HG03139 (cell line): ENCODE measurements at regions not wholly inside any gene's neighbourhood (a gene's known extent, or its start where the extent isn't known, plus 50 kb on each side); places are given as distances from the start of the nearest gene placed in this dataset.

Experiments
- ATAC-seq: cut with Tn5 transposase; IDR thresholded peaks from one replicate; pipeline ENCODE4 v1.9.1; 2021; ENCODE audit not compliant: unreplicated experiment

- ATAC-seq = no peak
Measured at GRCh38 chr3:135310317-135310716, 515.3 kb downstream of the EPHB1 start.

- no peak for ATAC-seq
Measured at GRCh38 chr3:135311699-135312098, 516.6 kb downstream of the EPHB1 start.

DNA sequence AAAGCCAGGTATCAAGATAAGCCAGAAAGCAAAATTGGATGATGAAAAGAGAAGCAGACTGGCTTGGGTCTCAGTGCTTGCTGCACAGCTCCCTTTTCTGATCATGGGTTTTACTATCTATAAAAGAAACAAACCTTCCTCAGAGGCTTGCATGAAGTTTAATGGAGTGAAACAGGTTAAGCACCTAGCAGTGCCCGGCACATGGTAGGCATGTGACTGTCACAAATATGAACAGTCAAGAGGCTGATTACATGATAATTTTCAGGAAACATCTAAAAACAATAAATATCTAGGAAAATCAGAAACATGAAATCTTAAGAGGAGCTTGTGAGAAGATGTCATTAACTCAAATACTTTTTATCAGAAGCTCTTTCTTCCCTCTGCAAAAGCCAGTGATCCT, 519.2 kb downstream of the EPHB1 start:
- ATAC-seq = no peak

DNA sequence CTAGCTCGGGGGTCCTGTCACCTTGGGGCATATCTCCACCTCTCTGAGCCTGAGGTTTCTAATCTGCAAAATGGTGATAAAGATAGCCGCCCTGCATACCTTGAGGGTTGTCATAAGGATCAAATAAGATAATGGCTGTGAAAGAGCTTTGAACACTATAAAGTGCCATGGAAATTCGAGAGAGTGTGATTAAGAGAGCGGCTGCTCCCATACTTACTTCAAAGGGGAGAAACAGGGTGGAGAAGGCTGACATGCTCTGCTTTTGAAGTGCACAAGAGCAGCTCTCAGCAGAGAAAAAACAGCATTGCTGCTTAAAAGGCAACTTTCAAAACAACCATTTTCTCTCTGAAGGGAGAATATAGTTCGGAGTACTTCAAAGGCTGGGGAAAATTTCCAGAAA, 529.2 kb downstream of the EPHB1 start:
- no peak for ATAC-seq

- no peak for ATAC-seq
Measured at GRCh38 chr3:135325096-135325495, 530.0 kb downstream of the EPHB1 start.

- ATAC-seq = no peak
Measured at GRCh38 chr3:135325726-135326235, 530.7 kb downstream of the EPHB1 start.

GRCh38 chr3:135326851-135327250, 531.8 kb downstream of the EPHB1 start:
- no peak for ATAC-seq

GRCh38 chr3:135328036-135328435, 533.0 kb downstream of the EPHB1 start:
- no peak for ATAC-seq

DNA sequence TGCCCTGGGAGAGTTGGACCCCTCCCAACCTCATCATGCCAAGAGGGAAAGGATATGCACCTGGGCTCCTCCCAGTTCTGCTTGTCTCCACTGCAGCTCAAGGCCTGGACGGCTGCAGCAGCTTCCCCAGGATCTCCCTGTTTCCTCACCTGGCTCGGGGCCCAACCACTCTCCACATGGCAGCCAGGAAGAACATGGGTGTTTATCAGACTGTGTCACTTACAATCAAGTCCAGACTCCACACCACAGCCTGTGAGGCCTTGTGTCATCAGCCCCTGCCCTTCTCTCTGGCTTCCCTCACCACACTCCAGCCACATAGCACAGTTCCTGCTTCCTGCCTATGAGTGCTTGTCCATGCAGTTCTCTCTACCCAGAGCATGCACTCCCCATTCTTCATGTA, 534.4 kb downstream of the EPHB1 start:
- no peak for ATAC-seq

DNA sequence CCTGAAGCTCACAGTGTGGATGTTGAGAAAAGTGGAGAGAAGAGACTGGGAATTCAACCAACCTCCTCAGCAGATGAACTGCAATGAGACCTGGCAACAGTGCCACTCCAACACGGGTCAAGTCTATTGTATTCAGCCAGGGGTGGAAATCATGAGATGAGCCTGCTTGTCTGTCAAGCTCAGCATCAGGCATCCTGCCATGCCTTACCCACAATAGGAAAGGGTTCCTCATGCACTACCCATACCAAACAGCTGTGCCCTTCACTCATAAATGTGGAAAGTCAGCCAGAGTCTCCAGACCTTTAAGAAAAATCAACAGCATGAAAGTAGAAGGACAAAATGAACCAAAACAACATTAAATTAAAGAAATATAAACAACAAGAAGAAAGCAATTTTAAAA, 542.1 kb downstream of the EPHB1 start:
- no peak for ATAC-seq

- no peak for ATAC-seq
Measured at GRCh38 chr3:135348690-135349089, 553.6 kb downstream of the EPHB1 start.

DNA sequence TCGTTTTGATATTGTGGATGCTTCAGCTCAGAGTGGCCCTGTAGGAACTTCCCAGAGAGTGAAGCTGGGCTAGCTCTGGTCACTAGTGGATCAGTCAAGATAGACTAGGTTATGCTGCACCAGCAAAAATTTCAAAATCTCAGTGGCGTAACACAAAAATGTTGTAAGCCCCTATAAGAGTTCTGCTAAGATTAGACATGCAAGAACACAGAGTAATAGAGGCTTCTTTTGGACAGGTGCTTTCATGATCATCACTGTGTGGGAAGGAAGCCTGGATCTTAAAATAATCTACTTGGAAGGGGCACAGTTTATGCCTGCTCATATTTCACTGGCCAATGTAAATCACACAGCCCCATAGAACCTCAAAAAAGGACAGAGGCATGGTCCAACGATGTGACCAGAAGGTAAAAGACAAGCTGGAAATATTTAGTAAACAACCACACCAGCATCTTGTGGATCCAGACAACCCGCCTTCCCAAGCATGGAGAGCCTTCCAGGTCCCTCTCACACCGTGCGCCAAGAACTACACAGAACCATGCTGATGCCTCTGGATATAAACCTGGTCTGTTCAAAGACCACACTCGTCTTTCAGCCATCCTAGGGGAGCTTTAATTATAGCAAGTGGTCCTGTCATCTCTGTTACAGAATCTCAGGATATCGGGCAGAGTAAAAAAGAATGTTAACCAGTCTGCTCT, 554.3 kb downstream of the EPHB1 start:
- ATAC-seq = no peak

DNA sequence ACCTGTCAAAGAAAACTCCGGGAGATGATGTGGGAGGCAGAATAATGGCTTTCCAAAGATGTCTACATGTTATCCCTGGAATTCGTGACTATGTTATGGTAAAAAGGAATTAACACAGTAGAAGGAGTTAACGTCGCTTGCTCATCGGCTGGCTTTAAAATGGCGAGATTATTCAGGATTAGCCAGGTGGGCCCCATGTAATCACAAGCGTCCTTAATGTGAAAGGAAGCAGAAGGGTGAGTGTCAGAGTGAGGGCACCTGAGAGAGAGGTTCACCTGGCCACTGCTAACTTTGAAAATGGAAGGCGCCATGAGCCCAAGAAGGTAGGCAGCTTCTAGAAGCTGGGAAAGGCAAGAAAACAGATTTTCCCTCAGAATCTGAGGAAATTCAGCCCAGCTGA, 557.2 kb downstream of the EPHB1 start:
- no peak for ATAC-seq

GRCh38 chr3:135362889-135363288, 567.8 kb downstream of the EPHB1 start:
- no peak for ATAC-seq

GRCh38 chr3:135364676-135365075, 569.6 kb downstream of the EPHB1 start:
- no peak for ATAC-seq

DNA sequence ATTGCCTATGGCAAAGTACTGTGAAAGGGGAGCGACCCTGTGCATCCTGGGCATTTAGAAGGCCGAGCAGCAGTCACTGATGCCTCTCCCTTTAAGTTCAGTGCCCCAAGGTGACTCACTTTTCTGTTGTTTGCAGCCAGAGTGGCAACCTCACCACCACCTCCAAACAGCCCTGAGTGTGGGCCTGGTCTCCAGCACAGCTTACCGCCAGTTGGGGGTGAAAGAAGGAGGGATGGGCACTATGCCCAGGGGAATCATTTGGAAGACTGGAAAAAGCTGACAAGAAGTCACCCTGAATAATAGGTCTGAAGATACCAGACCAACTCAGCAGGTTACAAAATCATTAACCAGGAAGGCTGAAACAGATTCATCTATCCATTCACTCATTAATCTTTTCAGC, 571.8 kb downstream of the EPHB1 start:
- no peak for ATAC-seq

DNA sequence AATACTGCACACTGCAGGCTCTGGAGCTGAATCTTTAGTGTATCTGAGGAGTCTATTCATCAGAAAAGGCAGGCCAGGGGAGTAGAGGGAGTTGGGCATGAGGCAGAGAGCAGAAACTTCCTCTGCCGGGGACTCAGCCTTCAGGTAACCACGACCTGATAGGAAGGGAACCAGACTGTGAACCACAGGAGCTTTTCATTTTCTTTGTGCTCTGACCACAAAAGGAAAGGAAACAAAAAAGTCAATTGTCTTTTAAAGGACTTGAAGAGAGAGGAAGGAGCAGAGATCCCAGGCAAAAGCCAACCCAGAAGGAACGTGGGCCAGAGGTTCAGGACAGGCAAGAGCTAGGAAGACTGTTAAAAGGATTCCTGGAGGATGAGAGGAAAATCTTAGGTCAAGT, 573.3 kb downstream of the EPHB1 start:
- no peak for ATAC-seq

- no peak for ATAC-seq
Measured at GRCh38 chr3:135368781-135369180, 573.7 kb downstream of the EPHB1 start.

- ATAC-seq = no peak
Measured at GRCh38 chr3:135374571-135374970, 579.5 kb downstream of the EPHB1 start.

DNA sequence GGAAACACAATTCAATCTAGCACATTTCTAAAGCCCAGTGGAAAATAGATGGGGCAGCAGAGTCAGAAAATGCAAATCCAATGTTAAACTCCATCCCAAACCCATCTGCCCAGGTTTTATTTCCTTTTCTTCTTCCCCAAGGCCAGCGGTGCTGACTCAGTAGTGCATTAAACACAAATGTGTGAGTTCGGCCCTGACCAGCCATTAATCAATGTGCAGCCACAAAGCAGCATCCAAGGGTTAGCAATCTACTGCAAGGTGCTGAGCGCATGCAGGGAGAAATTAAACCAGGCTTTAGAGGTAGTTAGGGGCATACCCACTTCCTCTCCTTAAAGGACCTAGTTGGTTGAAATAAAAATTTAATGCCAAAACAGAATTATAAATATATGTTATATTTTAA, 583.3 kb upstream of the PPP2R3A start:
- ATAC-seq = no peak

DNA sequence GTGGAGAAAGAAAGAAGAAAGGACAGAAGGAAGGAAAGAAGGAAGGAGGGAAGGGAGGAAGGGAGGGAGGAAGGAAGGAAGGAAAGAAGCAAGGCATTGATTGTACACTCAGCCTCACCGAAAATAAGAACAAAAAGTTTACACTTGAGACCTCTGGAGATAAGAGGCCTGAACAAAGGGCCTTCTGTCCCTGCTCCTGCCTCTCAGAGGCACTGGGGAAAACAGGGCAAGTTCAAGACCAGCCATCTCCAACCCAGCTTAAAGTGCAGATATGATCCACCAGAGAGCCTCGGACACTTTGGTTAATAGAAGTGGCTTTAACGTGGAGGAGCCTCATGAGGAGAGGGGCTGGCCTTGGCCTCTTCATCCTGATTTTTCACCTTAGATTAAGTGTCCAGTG, 582.9 kb upstream of the PPP2R3A start:
- ATAC-seq = no peak

- ATAC-seq = no peak
Measured at GRCh38 chr3:135383301-135383700, 582.2 kb upstream of the PPP2R3A start.

GRCh38 chr3:135392151-135392550, 573.4 kb upstream of the PPP2R3A start:
- ATAC-seq = no peak
